Urinary bladder (tissue), 3 donors: ENCODE measurements at regions not wholly inside any gene's neighbourhood (a gene's known extent, or its start where the extent isn't known, plus 50 kb on each side); places are given as distances from the start of the nearest gene placed in this dataset.

Source experiments
- DNase-seq: peaks from one replicate; pipeline ENCODE4 v3.0.0-alpha.2; 2015; ENCODE audit errors: extremely low spot score
- H3K27ac ChIP-seq: one replicate; pipeline ENCODE4 v1.5.1; 2013; ENCODE audit warnings: low read depth, mild to moderate bottlenecking, moderate library complexity
- H3K36me3 ChIP-seq: one replicate; pipeline ENCODE4 v1.6.1; 2013; ENCODE audit warnings: mild to moderate bottlenecking, moderate library complexity; ENCODE audit not compliant: insufficient read depth
- H3K4me1 ChIP-seq: one replicate; pipeline ENCODE4 v1.6.1; 2013; ENCODE audit warnings: mild to moderate bottlenecking, moderate library complexity; ENCODE audit not compliant: insufficient read depth
- H3K4me3 ChIP-seq: one replicate; pipeline ENCODE4 v1.5.1; 2013; ENCODE audit warnings: low read depth, low read length
- WGBS: extraction: QIAGEN DNeasy Blood & Tissue Kit; methylation state at CpG from one replicate; pipeline ENCODE4 v1.1.7; 2013; 5-methylcytosine and 5-hydroxymethylcytosine counted together
- donor health status: healthy with polysubstance abuse.
- donor health status: healthy.

DNA sequence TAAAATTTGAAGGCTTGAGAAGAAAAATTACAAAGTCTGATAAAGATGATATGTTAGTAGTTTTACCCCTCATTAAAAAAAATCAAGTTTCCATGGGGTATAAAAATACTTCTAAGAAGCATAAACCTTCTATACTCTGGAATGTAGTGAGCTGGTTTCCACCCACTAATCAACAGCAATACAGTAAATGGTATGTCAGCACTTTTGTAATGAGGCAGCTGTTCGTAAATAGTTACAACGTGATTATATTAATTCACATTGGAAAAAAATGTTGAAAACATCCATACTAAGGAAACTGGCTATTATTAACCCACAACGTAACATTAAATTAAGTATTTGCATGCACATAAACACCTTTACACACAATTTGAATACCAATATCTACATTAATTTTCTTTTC, 283.1 kb upstream of the FAM174A start:
- H3K4me1 ChIP-seq = no peaks in the 10 kb centered on the region
- no peaks in the 10 kb centered on the region for H3K36me3 ChIP-seq
- no peak overlapping the region for H3K4me3 ChIP-seq
- DNase-seq = no peak
- no peak overlapping the region for H3K27ac ChIP-seq
- 63% methylated on average over 3 of the region's 3 CpGs for WGBS

DNA sequence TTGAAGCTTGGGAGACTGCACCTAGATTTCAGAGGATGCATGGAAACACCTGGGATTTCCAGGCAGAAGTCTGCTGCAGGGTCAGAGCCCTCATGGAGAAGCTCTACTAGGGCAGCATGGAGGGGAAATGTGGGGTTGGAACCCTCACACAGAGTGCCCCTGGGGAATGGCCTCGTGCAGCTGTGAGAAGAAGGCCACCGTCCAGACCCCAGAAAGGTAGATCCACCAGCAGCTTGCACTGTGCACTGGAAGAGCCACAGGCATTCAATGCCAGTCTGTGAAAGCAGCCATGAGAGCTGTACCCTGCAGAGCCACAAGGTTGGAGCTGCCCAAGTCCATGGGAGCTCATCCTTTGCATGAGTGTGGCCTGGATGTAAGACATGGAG, 285.3 kb upstream of the FAM174A start:
- WGBS = 84% methylated on average over 2 of the region's 2 CpGs
- Histone ChIP-seq H3K4me1 (no peaks in the 10 kb centered on the region), H3K4me3 (no peak overlapping the region), H3K36me3 (no peaks in the 10 kb centered on the region), H3K27ac (no peak overlapping the region)
- no peak for DNase-seq

DNA sequence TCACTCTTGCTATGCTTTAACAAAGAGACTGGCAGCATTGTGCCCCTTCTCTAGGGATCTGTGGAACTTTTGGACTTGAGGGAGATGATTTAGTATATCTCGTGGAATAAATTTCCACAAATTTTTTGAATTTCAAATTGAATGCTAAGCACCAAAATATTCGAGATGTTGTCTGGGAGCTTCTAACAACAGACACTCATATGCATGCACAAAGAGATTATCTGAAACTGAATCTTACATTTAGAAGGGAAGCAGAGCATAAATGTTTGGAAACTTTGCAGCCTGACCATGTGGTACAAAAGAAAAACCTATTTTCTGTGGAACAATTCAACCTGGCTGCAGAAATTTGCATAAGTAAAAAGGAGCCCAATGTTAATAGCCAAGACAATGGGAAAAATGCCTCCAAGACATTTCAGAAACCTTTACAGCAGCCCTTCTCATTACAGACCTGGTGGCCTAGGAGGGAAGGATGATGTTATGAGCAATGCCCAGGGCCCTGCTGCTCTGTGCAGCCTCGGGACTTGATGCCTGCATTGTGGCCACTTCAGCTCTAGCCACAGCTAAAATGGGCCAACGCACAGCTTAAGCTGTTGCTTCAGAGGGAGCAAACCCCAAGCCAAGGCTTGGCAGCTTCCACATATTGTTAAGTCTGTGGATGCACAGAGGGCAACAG, 285.8 kb upstream of the FAM174A start:
- WGBS = 83% methylated on average over 4 of the region's 4 CpGs
- no peak overlapping the region for H3K4me3 ChIP-seq
- no peak for DNase-seq
- H3K36me3 ChIP-seq = no peaks in the 10 kb centered on the region
- no peak overlapping the region for H3K27ac ChIP-seq
- no peaks in the 10 kb centered on the region for H3K4me1 ChIP-seq

DNA sequence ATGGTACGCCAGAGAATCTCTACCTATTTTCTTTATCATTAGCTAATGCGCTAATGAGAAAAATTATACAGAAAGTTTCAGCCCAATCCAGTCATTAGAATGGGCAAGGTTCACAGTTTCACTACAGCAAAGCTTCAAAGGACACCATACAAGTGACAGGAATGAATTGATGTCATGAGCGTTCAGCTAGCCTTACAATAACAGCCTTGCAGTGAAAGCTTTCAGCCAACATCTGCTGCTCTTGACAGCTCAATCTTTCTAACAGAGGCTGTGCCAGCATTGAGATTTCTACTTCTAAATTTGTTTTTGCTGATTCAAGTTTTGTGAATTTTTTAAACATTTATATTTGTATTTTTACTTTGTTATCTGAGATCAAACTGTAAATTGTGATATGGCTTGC, 302.4 kb upstream of the FAM174A start:
- 84% methylated on average over 3 of the region's 3 CpGs for WGBS
- Histone ChIP-seq H3K36me3 (no peaks in the 10 kb centered on the region), H3K4me1 (no peaks in the 10 kb centered on the region), H3K27ac (no peak overlapping the region), H3K4me3 (no peak overlapping the region)
- DNase-seq = no peak

DNA sequence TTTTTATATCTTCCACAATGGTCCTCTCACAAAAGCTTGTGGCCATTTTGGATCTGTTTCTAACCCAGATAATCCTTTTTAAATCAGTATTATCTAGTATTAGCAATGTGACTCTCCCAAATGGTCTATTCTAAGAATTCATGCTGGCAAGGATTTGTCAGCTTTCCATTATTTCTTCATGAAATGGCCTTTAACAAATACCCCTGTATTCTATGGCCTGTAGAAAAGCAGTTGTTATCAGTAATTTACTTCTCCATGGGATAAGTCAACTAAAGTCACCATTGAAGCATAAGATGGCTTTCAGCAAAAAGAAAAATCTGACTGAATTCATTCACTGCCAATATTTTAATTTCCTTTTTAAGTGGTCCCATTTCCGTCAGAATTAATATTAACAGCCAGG, 346.4 kb upstream of the FAM174A start:
- H3K27ac ChIP-seq = no peak overlapping the region
- DNase-seq = no peak
- H3K4me3 ChIP-seq = no peak overlapping the region
- H3K4me1 ChIP-seq = no peaks in the 10 kb centered on the region
- H3K36me3 ChIP-seq = no peaks in the 10 kb centered on the region
- 81% methylated on average over 1 of the region's 1 CpG for WGBS

DNA sequence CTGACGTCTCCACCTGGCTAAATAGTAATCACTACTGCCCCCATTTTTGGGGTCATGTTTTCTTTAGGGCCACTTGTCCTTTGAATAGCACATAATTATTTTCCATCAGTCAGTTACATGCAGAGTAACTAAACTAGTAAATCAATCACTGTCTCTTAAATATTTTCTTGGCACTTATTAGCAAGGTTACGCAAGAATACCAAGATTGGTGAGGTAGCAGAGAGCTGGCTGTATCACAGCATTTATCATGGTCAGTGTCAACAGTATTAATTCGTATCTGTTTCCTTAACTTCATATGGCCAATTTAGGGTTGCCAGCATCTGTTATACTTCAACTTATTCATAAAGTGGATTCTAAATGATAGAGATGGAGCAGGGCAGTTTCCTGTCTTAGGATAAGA, 346.8 kb upstream of the FAM174A start:
- H3K4me1 ChIP-seq = no peaks in the 10 kb centered on the region
- no peak overlapping the region for H3K4me3 ChIP-seq
- WGBS = 46% methylated on average over 3 of the region's 3 CpGs

DNA sequence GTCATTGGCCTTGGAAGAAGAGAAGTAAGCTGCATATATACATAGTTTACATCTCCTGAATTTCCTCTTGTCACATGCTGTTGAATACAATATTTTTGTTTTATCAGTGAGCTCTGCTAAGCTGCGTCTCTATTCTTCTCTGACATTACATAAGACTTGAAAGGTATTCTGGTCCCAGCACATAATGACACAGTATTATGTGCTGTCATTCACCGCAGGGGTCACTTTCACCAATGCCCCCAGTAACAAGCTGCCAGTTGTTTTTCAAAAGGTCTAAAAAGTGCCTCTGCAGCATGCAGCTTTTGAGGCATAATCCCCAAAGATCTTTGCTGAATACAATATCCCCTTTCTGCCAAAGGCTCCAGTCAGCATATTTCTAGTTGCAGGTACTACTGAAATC, 349.0 kb upstream of the FAM174A start:
- no peak overlapping the region for H3K4me3 ChIP-seq
- H3K36me3 ChIP-seq = no peaks in the 10 kb centered on the region
- 62% methylated on average over 2 of the region's 2 CpGs for WGBS
- no peaks in the 10 kb centered on the region for H3K4me1 ChIP-seq
- no peak for DNase-seq
- no peak overlapping the region for H3K27ac ChIP-seq

More for the DNA sequence above, 346.8 kb upstream of the FAM174A start:
- H3K36me3 ChIP-seq = no peaks in the 10 kb centered on the region
- H3K27ac ChIP-seq = no peak overlapping the region
- DNase-seq = no peak

GRCh38 chr5:100182402-100182801, 352.8 kb upstream of the FAM174A start:
- H3K4me1 ChIP-seq = no peaks in the 10 kb centered on the region
- H3K27ac ChIP-seq = no peak overlapping the region
- H3K36me3 ChIP-seq = no peaks in the 10 kb centered on the region
- 98% methylated on average over 1 of the region's 1 CpG for WGBS
- no peak for DNase-seq
- H3K4me3 ChIP-seq = no peak overlapping the region

DNA sequence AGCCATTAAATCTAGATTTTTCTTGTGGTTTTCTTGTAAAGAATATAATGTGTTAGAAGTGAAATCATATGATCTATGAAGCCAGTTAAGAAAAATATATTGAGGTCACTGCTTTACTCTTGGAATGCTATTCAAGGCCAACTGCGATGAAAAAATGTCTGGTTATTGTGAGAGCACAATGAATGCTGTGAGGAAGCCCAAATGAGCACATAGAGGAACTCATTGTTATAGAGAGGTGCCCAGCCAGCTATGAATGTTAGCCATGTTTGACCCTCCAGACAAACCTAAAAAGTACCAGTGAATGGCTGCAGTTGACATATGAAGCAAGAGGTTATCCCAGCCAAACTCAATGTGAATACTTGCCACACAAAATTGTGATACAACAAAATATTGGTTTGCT, 359.8 kb upstream of the FAM174A start:
- WGBS = 90% methylated on average over 1 of the region's 1 CpG
- Histone ChIP-seq H3K27ac (no peak overlapping the region), H3K4me1 (no peaks in the 10 kb centered on the region), H3K4me3 (no peak overlapping the region), H3K36me3 (no peaks in the 10 kb centered on the region)
- DNase-seq = no peak

GRCh38 chr5:100165309-100165708, 369.9 kb upstream of the FAM174A start:
- no peak overlapping the region for H3K27ac ChIP-seq
- H3K36me3 ChIP-seq = no peaks in the 10 kb centered on the region
- no peaks in the 10 kb centered on the region for H3K4me1 ChIP-seq
- no peak for DNase-seq
- no peak overlapping the region for H3K4me3 ChIP-seq
- 87% methylated on average over 1 of the region's 1 CpG for WGBS

- Histone ChIP-seq H3K27ac (no peak overlapping the region), H3K4me1 (no peaks in the 10 kb centered on the region), H3K4me3 (no peak overlapping the region), H3K36me3 (no peaks in the 10 kb centered on the region)
- WGBS = 88% methylated on average over 1 of the region's 1 CpG
- DNase-seq = no peak
Measured at GRCh38 chr5:100161868-100162267, 373.3 kb upstream of the FAM174A start.

- Histone ChIP-seq H3K27ac (no peak overlapping the region), H3K4me3 (no peak overlapping the region), H3K36me3 (no peaks in the 10 kb centered on the region), H3K4me1 (no peaks in the 10 kb centered on the region)
- no peak for DNase-seq
- 82% methylated on average over 1 of the region's 1 CpG for WGBS
Measured at GRCh38 chr5:100157066-100157465, 378.1 kb upstream of the FAM174A start.

- H3K4me1 ChIP-seq = no peaks in the 10 kb centered on the region
- no peak overlapping the region for H3K27ac ChIP-seq
- no peaks in the 10 kb centered on the region for H3K36me3 ChIP-seq
- H3K4me3 ChIP-seq = no peak overlapping the region
- no peak for DNase-seq
- 67% methylated on average over 3 of the region's 3 CpGs for WGBS
Measured at GRCh38 chr5:100148239-100148638, 386.9 kb upstream of the FAM174A start.

DNA sequence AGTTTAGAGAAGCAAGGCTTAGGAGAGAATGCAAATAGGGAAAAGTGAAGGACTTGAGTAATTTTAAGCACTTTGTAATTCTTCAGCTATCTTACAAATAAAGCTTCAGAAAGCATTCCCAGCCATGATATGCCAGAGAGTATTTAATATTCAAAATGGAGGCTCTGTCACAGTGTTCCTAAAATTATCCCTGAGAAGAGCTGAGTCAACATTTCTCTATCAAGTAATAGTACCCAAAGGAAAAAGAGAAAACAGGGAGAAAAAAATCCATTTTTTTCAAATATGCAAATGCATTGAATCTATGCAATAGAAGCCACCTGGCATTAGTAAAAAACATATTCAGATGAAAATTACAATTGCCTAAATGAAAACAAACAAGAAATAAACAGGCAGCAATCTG, 392.6 kb upstream of the FAM174A start:
- DNase-seq = no peak
- Histone ChIP-seq H3K4me1 (no peaks in the 10 kb centered on the region), H3K36me3 (no peaks in the 10 kb centered on the region), H3K27ac (no peak overlapping the region), H3K4me3 (no peak overlapping the region)

DNA sequence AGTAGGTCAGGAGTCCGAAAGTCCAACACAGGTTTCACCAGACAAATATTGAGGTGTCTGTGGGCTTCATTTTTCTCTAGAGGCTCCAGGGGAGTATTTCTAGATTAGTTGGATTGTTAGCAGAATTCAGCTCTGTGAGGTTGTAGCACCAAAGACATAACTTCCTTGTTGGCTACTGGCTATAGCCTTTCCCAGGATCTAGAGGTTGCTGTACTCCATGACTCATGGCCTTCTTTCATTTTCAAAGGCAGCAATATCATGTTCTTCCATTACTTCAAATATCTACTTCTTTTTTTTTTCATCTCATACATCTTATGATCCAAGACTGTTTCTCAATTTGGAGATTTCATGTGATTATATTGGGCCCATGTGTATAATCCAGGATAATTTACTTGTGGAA, 404.0 kb upstream of the FAM174A start:
- no peaks in the 10 kb centered on the region for H3K36me3 ChIP-seq
- no peak overlapping the region for H3K4me3 ChIP-seq
- H3K27ac ChIP-seq = no peak overlapping the region
- 93% methylated on average over 1 of the region's 1 CpG for WGBS
- DNase-seq = no peak
- H3K4me1 ChIP-seq = no peaks in the 10 kb centered on the region
